ENCODE measurements at regions not wholly inside any gene's neighbourhood (a gene's known extent, or its start where the extent isn't known, plus 50 kb on each side); places are given as distances from the start of the nearest gene placed in this dataset.

- TF ChIP-seq CTCF (IDR thresholded peaks at IDR 0.05; ENCODE audit: poor library complexity) (no peak), EZH2 (IDR thresholded peaks at IDR 0.05; ENCODE audit: borderline replicate concordance) (no peak), EZH2phosphoT487 (IDR thresholded peaks at IDR 0.05; ENCODE audit: low read depth, severe bottlenecking, unreplicated experiment) (no peak)
Observed at GRCh38 chr14:100473249-100473648, 114.0 kb downstream of the BEGAIN start.

Data from hepatocyte (in vitro differentiated cells).